KBM-7 (cell line): ENCODE measurements at regions not wholly inside any gene's neighbourhood (a gene's known extent, or its start where the extent isn't known, plus 50 kb on each side); places are given as distances from the start of the nearest gene placed in this dataset.
"Not testable (repeated sequence)": the region's sequence is repeated elsewhere in the genome, so short reads cannot be mapped to it uniquely, and the experiment has no call there.

ENCODE experiments used
- DNase-seq: peaks from one replicate; pipeline ENCODE4 v3.0.0-alpha.2; 2015
- in situ Hi-C: fragments of 300-500 bp; cut with MboI; formaldehyde crosslinking; loops from 2 replicates; pipeline ENCODE4 v1.14.3; 2020; ENCODE audit warnings: low sequenced_read_pairs, low pct_unique_long_range_greater_than_20kb, mixed read lengths

DNA sequence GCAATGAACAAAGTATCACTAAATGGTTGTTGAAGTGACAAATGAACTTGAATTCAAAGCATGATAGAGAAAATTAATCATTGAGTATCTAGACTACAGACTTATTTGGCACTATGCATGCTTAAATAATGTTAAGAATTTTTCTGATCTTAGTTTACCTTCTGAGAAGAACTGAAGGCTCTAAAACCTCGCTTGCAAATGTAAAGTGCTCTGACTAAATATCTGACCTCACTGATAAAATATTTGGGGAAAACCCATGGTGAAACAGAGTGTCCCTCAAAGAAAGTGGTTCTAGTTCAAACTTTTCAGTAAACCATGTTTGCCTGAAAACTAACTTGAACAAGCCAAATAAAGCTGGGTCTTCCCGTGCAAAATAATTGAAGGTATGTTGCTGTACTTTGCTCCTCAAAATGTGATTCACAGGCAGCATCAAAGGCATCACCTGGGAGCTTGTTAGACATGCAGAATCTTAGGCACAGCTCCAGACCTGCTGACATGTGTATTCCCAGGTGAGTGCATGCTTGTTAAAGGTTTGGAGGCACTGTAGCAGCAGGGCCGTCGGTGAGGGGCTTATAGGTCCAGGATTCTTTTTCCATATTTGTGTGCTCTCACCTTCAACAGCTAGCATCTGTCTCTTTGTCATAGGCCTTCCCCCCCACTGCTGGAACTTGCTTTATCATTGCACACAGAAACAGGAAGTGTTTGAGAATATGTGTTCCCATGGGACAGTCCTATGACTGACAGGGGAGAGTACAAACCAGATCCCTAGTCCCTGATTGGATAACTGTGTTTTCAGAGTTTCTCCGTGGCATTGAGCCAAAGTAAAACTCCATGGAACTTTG is 524.2 kb upstream of the LMCD1 start:
- in situ Hi-C loops: no loop called here
- peak; percentile 7 for DNase-seq

GRCh38 chr3:7978087-7978422 is 523.6 kb upstream of the LMCD1 start:
- in situ Hi-C loops: no loop called here
- no peak for DNase-seq

GRCh38 chr3:7982126-7982525 is 519.5 kb upstream of the LMCD1 start:
- no peak for DNase-seq
- in situ Hi-C loops: no loop called here

DNA sequence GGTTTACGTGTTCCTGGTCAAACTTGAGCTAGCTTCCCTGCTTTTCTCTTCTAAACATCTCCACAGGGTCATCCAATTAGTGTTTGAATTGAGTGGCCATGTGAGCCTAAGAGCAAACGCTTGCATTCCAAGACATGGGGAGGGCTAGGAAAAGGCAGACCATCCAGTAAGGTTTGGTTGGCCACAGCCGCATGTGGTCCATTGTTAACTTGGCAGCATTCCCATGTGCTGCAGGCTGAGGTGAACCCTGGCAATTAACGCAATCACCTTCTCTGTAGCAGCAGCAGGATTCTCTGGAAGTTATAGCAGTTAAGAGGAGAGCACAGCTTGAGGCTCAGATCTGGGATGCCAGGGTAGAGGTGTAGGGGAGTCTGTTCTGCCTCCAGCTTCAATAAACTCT is 502.2 kb upstream of the LMCD1 start:
- no peak for DNase-seq

DNA sequence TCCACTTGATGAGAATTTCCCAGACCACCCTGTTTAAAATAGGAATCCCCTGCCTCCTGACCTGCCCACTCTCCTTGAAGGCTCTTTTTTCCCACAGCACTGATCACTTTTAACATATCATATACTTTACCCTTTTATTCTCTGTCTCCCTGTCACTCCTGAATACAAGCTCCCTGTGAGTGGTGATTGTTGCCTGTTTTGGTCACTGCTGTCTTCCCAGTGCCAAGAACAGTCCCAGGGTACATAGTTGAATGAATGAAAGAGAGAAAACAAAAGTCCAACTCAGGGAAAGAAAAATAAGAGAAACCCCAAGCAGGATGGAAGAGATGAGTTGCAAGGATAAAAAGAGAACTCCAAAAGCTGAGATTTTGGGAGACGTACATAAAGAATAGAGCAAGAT is 500.3 kb upstream of the LMCD1 start:
- no peak for DNase-seq
- in situ Hi-C loops: no loop called here

More for the DNA sequence above, 502.2 kb upstream of the LMCD1 start:
- in situ Hi-C loops: no loop called here

- DNase-seq: no peak
- in situ Hi-C loops: no loop called here
These were observed 499.9 kb upstream of the LMCD1 start for GRCh38 chr3:8001712-8002111.

- in situ Hi-C loops: no loop called here
- no peak for DNase-seq
These were observed 489.7 kb upstream of the LMCD1 start for GRCh38 chr3:8011902-8012301.

- in situ Hi-C loops: no loop called here
- no peak for DNase-seq
These were observed 481.4 kb upstream of the LMCD1 start for GRCh38 chr3:8020047-8020841.

DNA sequence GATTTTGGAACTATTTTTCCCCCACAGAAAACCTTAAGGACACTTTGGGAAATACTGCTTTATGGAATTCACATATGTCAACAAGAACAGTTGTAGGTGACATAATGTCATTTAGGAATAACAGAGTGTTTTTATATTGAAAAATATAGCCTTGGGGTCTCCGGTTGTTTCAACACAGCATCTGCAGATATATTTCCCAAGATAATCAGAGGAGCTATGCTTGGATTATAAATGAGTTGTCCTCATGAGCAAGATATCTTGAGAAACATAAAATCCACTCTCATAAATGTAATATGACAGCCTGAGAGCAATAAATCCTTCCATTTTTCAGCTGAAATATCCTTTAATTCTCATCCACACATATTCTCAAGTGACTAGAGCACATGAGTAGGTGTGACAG is 473.7 kb upstream of the LMCD1 start:
- in situ Hi-C loops: no loop called here

GRCh38 chr3:8050283-8050682 is 451.3 kb upstream of the LMCD1 start:
- no peak for DNase-seq
- in situ Hi-C loops: no loop called here

More for the DNA sequence above, 473.7 kb upstream of the LMCD1 start:
- no peak for DNase-seq

DNA sequence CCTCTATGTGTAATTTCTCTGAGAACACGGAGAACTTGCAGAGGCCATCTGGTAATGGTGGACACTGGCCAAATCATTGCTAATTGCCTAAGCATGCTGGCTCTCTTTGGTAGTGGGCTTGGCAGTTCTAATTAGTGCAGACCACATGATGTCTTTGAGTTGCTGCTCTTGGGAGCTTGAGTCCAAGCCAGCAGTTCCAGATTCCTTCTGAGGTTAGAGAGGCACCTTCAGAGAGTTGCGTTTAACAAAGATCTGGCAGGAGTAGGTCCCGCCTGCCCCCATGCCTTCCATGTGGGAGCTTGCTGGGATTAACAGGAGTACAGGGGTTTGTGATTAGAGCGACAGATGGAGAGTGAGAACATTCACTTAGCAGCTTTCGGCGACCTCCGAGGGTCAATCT is 449.0 kb upstream of the LMCD1 start:
- in situ Hi-C loops: no loop called here

DNA sequence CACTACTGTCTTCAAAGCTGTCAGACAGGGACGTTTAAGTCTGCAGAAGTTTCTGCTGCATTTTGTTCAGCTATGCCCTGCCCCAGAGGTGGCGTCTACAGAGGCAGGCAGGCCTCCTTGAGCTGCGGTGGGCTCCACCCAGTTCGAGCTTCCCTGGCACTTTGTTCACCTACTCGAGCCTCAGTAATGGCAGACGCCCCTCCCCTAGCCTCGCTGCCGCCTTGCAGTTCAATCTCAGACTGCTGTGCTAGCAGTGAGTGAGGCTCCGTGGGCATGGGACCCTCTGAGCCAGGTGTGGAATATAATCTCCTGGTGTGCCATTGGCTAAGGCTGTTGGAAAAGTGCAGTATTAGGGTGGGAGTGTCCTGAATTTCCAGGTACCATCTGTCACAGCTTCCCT is 433.5 kb upstream of the LMCD1 start:
- in situ Hi-C loops, DNase-seq: not testable (repeated sequence)

More for the DNA sequence above, 449.0 kb upstream of the LMCD1 start:
- DNase-seq: no peak

DNA sequence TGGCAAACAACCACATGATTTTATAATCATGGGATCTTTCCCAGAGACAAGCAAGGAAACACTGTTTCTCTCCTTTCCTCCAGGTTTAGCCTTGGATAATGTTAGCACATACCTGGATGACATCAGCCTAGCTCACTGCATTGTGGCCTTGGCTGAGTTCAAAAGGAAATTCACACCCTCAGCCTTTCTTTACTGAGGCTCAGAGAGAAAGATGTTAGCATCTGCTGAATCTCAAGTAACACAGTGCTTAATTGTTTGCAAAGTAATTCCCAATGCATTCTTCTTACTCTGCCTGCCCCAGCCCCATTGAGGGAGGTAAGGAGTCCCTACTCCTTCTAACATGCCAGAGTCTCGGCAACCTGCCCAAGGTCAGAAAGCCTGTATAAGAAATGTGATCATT is 432.2 kb upstream of the LMCD1 start:
- no peak for DNase-seq
- in situ Hi-C loops: no loop called here

DNA sequence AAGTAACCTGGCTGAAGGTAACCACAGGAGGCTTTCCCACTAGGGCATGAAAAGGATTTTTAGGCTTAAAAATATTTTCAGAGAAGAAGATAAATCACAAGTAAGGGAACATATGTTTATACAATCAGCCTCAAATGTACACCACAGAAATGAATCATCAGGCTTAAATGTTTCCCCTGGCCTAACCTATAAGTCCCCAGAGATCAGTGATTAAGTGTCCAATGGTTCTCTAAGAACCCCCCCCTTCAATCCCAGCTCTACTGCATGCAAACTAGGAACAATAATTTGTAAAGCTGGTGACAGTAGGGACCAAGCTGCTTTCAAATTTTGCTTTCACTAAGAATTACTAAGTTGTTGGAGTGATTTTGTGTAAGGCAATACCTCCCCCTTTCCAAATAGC is 431.6 kb upstream of the LMCD1 start:
- in situ Hi-C loops: no loop called here
- no peak for DNase-seq

DNA sequence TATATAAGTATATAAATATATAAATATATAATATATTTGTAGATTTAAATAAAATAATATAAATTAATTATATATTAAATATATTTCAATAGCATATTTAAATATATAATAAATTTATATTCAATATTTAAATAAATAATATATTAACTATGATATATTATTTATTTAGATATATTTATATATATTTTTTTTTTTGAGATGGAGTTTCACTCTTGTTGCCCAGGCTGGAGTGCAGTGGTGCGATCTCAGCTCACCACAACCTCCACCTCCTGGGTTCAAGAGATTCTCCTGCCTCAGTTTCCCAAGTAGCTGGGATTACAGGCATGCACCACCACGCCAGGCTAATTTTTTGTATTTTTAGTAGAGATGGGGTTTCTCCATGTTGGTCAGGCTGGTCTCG is 426.9 kb upstream of the LMCD1 start:
- in situ Hi-C loops, DNase-seq: not testable (repeated sequence)

DNA sequence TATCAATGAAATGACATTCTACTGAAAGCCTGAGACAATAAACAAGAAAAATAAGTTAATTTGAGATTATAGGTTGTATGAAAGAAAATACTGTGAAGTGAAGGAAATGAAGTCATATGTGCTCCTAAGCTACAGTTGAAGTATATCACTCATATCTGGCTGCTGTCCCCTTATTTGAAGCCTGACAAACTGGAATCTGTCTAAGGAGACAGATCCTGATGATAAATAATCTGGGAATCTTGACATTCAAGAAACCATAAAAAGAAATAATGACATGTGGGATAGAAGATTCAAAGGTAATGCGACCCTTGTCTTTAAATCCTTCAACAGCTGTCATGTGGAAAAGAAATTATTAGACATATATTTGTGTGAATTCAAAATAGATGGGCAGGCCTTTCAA is 424.5 kb upstream of the LMCD1 start:
- no peak for DNase-seq
- in situ Hi-C loops: no loop called here

DNA sequence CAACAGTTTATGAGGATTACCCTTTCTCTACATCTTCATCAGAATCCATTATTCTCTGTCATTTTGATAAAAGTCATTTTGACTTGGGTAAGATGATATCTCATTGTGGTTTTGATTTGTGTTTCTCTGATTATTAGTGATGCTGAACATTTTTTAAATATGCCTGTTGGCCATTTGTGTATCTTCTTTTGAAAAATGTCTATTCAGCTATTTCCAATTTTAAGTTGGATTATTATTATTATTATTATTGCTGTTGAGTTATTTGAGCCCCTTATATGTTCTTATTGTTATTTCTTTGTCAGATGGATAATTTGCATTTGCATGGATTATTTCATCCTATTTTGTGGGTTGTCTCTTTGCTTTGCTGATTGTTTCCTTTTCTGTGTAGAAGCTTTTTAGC is 421.2 kb upstream of the LMCD1 start:
- in situ Hi-C loops: no loop called here
- no peak for DNase-seq

DNA sequence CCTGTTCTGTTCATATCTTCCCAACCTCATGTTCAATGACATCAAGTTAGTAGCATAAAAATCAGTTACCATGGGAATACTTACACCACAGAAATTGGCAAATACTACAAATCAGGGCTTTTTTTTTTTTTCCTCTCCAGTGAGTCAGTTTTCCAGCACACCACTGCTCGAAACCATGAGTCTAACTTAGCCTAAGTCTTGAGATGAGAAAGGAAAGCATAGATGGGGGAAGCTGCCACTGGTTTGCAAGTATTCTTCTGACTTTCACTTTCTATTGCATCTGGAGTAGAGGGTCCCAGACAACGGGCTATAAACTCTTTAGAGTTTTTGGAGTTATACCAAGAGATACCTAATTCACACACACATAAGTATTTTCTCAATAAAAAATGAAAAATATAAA is 416.1 kb upstream of the LMCD1 start:
- in situ Hi-C loops: no loop called here
- DNase-seq: no peak

DNA sequence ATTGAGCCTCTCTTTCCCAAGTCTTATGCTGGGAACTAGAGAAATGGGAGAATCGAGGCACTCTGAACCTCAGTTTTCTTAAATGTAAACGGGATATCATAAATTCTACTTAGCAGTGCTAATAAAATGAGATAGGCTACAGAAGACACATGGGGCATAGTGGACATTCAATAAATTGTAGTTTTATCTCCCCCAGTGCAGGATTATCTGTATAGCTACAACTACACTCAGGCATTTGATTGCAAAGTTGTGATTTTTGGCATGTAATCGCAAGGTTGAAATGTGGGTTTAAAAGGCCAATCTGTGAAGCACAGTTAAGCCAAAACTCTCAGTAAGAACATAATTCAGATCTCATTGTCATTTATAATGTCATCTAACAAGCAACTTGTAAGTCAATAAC is 413.7 kb upstream of the LMCD1 start:
- in situ Hi-C loops: no loop called here
- no peak for DNase-seq

DNA sequence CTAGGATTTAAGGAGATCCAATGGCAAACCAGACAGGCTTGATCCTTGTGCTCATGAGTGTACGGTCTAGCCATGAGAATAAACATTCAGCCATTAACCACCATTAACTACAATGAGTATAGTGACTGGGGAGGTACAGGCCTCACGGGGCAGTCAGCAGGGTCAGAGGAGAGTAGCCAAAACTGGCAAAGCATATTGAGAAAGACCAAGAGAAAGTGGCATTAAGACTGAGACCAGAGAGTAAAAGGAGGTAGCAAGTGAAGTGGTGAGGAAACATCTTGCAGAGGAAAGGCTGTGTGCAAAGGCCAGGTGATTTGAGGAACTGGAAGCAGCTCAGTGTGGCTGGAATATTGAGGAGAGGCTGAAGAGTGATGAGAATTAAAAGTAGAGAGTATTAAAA is 407.2 kb upstream of the LMCD1 start:
- DNase-seq: no peak
- in situ Hi-C loops: no loop called here

DNA sequence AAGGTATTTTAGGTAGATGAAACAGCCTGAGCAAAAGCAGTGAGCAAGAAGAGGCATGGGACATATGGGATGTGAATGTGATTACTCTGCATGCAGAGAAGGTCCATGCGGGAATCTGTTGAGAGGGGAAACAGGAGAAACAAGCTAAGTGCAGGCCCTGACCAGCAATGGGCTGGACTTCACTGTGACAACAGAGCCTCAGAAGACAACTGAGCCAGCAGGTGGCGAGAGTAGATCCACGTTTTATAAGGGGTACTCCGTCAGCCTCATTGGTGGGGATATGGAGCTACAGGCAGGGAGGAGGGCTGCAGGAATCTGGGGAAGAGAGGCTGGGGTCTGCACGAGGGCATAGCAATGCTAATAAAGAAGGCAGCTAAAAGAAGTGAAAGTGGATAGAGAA is 405.9 kb upstream of the LMCD1 start:
- no peak for DNase-seq
- in situ Hi-C loops: no loop called here
